ENCODE measurements at regions not wholly inside any gene's neighbourhood (a gene's known extent, or its start where the extent isn't known, plus 50 kb on each side); places are given as distances from the start of the nearest gene placed in this dataset.

- 36 to 45% methylated on average over 2 of the region's 2 CpGs for WGBS, 2 donors
- intact Hi-C loops (cut with DNase I; ENCODE audit: low total_unique reads): no loop called here
- DNase-seq (ENCODE audit: low spot score in 2 of 2): no peak
- no peak overlapping the region for H3K4me3 ChIP-seq (ENCODE audit: low read depth, poor library complexity, severe bottlenecking)
- no peak for TF ChIP-seq CTCF (IDR thresholded peaks at IDR 0.05)
- no peak for TF ChIP-seq POLR2A (IDR thresholded peaks at IDR 0.05)
Measured at GRCh38 chr4:181661923-181662322, 581.3 kb upstream of the TENM3 start.

- H3K4me3 ChIP-seq (ENCODE audit: low read depth, poor library complexity, severe bottlenecking): no peak overlapping the region
- DNase-seq (ENCODE audit: low spot score in 2 of 2): no peak
- intact Hi-C loops (cut with DNase I; ENCODE audit: low total_unique reads): no loop called here
- TF ChIP-seq POLR2A (IDR thresholded peaks at IDR 0.05) (no peak), CTCF (IDR thresholded peaks at IDR 0.05) (no peak)
- 41 to 47% methylated on average over 3 of the region's 3 CpGs for WGBS, 2 donors
Measured at GRCh38 chr4:181662383-181662782, 580.8 kb upstream of the TENM3 start.

DNA sequence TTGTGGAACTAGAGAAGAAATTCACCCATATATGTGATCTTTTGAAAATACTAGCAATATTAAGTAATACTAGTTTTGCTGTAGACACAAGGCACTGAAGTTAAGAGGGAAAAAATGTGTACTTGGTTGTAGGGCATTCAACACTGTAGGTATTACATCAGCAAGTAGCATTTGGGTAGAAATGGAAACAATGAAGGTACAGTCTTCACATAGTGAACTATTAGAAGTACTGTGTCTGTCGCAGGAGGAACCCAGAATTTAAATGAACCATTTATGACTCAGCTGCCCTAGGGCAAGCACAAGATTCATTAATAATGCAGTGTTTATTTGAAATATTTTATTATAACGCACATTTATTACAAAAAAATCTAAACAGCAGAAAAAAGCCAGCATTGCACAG, 572.7 kb upstream of the TENM3 start:
- no peak overlapping the region for H3K4me3 ChIP-seq (ENCODE audit: low read depth, poor library complexity, severe bottlenecking)
- no peak for DNase-seq (ENCODE audit: low spot score in 2 of 2)
- intact Hi-C loops (cut with DNase I; ENCODE audit: low total_unique reads): no loop called here
- WGBS, 2 donors: 57 to 75% methylated on average over 2 of the region's 2 CpGs
- TF ChIP-seq POLR2A (IDR thresholded peaks at IDR 0.05) (no peak), CTCF (IDR thresholded peaks at IDR 0.05) (no peak)

GRCh38 chr4:181671672-181672071, 571.5 kb upstream of the TENM3 start:
- intact Hi-C loops (cut with DNase I; ENCODE audit: low total_unique reads): no loop called here
- DNase-seq (ENCODE audit: low spot score in 2 of 2): no peak
- 65 to 77% methylated on average over 2 of the region's 2 CpGs for WGBS, 2 donors
- no peak overlapping the region for H3K4me3 ChIP-seq (ENCODE audit: low read depth, poor library complexity, severe bottlenecking)
- TF ChIP-seq POLR2A (IDR thresholded peaks at IDR 0.05) (no peak), CTCF (IDR thresholded peaks at IDR 0.05) (no peak)

DNA sequence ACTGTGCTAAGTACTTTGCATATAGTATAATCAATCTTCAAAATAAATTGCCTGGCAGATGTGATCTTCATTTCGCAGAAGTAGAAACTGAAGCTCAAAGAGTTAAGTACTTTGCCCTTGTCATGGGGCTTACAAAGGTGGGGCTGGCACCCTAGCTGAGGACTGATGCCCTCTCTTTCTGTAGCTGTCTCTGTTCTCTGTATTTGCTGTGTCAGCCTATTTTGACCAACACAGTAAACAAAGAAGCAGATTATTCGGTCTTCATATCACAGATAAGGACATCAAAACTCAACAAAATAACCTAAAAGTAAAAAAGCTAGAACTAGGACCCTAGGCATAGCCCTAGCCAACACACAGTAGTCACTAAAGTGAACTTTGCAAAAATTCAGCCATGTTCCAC, 570.5 kb upstream of the TENM3 start:
- TF ChIP-seq POLR2A (IDR thresholded peaks at IDR 0.05) (no peak), CTCF (IDR thresholded peaks at IDR 0.05) (no peak)
- 92 to 98% methylated on average over 2 of the region's 2 CpGs for WGBS, 2 donors
- DNase-seq (ENCODE audit: low spot score in 2 of 2): no peak

GRCh38 chr4:181674315-181674875, 568.8 kb upstream of the TENM3 start:
- intact Hi-C loops (cut with DNase I; ENCODE audit: low total_unique reads): no loop called here
- no peak overlapping the region for H3K4me3 ChIP-seq (ENCODE audit: low read depth, poor library complexity, severe bottlenecking)
- WGBS, 2 donors: 66 to 73% methylated on average over 1 of the region's 1 CpG
- TF ChIP-seq CTCF (IDR thresholded peaks at IDR 0.05) (no peak), POLR2A (IDR thresholded peaks at IDR 0.05) (no peak)
- no peak for DNase-seq (ENCODE audit: low spot score in 2 of 2)

More for the DNA sequence above, 570.5 kb upstream of the TENM3 start:
- intact Hi-C loops (cut with DNase I; ENCODE audit: low total_unique reads): no loop called here
- H3K4me3 ChIP-seq (ENCODE audit: low read depth, poor library complexity, severe bottlenecking): no peak overlapping the region
